ENCODE measurements at regions not wholly inside any gene's neighbourhood (a gene's known extent, or its start where the extent isn't known, plus 50 kb on each side); places are given as distances from the start of the nearest gene placed in this dataset.
"Not testable (repeated sequence)": the region's sequence is repeated elsewhere in the genome, so short reads cannot be mapped to it uniquely, and the experiment has no call there.

DNA sequence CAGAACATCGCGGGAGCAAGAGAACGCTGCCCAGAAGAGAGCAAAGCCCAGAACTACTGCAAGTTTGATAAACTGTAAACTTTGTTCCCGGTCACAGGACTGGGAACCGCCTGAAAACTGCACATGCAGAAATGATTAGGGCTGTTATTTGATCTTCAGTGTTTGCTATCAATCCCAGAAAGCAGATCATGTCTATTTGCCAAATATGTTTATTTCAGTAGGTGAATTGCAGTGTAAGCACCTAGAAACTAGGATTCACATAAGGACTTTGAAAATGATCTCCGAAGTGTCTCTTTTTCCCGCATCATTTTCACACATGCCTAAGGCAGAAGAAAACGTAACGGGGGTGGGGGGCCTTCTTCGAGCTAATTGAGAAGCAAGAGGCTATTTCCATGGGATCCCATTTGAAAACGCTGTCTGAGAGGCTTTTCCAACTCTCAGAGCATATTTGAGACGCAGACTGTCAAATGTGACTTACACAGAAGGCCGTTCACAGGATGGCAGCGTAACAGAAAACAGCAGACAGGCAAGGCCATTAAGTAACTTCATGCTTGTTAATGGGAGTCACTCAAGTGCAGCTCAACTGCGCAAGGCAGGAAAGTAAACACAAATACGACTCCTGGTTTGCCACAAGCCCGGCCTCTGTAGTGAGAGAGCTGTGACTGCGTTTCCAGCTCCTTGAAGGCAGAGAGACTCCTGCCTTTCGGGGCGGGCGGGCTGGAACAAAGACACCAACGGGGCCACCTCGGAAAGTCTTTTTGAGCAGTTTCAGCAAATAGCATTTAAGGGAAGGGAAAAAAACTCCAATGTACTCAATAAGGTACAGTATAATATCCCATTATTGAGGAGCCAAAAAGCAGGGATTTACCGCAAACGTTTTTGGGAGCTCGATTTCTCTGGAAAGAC lies 144.7 kb upstream of the ZNF217 start:
- no peak for DNase-seq

DNA sequence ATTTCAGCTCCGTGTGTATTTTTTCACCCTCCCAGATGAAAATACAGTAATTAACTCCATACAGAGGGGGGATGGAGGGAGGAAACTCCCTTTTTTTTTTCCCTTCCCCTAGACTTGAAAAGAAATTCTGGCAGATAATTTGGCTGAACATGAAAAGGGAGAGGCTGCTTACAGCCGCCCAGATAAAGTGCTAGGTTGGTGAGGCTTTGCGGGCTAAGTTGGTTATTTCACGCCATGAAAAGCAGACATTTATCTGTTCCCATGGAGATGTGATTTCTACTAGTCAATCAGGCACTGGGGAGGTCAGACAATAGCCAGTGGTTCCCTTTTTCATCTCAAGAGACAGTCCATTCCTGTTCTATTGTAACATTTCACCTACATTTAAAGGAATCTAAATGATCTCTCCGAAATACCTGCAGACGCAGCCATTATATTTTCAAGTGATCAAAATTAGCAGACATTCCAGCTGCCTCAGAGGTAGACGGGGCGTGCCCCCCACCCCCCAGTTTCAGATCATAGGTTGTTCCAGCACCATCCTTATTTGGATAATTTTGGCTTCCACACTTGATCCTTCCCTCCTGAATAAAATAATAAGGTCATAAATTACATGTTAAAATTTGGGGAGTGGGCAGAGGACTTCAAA lies 143.9 kb upstream of the ZNF217 start:
- no peak for DNase-seq

DNA sequence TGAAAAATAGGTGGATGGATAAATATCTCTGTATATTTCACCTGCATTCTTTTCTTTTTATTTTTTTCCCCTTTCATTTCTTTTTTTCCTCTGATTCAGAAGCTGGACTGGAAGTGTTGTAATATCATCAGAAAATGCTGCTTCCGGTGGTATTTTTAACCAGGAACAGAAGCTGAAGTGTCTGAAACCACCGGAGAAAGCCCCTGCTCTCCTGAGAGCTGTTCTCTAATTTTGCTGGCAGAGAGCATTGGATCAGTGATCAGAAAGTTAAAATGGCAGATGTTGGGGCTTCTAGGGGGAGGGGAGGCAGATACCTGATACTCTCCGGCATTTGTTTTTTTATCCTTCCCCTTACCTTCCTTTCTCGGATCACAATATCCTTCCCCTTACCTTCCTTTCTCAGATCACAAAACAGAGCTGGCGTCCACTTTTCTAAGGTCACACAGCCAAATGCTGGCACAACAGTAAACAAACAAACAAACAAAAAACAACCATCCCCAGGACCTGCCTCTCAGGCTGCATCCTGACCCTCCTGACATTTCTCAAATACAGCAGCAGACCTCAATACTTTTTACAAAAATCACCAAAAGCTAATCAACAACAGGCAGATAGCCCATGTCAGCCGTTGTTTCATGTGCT lies 143.2 kb upstream of the ZNF217 start:
- DNase-seq: no peak

DNA sequence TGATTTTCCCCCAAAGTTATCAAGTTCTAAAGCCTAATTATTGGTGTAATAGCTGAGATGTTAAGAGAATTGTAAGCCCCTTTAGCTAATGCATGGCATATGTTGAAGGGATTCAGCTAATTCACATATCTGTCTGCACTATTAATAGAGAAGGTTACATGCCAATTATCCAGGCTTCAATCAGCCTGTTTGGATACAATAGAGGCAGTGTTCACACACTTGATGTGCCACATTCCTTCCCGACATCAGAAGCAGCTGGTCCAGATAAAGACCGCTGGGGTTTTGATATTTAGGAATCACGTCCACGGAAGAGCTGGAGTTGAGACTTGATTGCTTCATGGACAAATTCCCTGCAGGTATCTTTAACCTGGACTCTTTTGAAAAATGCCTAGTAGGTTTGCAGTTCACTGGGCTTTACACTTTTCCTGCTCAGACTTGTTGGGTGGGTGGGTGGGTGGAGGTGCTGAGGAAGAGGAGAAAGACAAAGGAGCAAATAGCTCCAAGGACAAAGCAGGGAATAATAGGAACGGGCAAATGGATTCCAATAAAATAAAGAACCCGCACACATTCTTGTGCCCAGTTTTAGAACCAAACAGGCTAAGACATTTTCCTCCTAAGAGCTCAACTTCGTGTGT lies 142.6 kb upstream of the ZNF217 start:
- no peak for DNase-seq

DNA sequence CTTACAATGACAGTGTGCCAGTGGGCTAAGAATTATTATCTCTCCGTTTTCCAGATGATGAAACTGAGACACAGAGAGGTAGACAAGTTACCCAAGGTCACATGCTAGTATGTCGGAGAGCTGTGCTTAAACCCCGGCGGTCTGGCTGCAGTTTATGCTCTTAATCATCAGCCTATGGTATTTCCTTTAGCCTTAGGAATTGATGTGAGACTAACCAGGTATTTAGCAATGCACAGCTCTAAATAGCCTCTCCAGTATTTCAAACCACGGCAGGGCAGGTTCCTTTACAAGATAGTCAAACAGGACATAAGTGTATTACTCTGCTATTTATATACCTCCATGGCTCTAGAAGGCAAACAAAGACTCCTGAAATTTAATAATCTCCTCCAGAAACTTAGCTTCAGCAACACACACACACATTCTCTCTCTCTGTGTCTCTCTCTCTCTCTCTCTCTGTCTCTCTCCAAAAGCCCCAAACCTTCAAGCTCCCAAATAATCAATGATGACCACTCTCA lies 142.0 kb upstream of the ZNF217 start:
- DNase-seq: no peak

DNA sequence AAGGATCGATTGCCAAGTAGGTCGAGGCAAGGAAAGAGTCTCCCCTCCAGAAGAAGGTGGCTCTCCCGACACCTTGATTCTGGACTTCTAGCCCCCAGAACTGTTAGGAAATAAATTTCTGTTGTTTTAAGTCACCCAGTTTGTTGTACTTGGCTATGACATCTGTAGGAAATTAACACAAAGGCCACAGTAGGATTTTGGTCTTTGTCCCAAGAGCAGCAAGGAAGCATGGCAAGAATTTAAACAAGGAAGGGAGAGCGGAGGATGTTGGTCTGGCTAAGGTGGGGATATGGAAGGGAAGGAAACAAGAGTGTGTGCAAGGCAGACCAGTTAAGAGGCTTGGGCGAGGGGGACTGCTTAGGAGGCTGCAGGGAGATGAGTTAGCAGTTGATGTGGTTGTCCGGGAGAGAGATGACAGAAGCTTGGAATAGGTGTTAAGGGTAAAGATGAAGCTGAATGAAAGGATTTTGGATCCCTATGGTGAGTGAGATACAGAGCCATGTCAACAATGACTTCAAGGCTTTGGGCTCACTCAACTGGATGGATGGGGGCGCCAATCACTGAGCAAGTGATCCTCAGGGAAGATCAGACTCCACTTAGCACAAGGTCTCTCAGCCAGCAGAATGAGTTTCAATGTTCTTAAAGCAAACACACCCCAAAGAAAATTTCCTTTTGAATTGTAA lies 140.5 kb upstream of the ZNF217 start:
- no peak for DNase-seq

DNA sequence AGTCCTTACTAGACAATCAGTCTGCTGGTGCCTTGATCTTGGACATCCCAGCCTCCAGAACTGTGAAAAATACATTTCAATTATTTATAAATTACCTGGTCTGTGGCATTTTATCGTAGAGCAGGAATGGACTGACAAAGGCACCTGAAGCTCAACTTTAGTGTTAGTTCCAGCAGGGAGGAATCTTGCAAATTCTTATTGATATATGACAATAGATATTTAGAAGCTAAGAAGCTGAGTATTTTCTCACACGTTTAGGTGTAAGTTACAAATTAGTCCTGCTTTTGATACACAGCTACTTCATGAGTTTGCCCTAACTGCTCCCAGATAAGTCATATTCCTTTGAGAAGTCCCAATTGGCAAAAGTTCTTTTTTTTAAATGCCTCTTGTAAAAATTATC lies 138.0 kb upstream of the ZNF217 start:
- no peak for DNase-seq

DNA sequence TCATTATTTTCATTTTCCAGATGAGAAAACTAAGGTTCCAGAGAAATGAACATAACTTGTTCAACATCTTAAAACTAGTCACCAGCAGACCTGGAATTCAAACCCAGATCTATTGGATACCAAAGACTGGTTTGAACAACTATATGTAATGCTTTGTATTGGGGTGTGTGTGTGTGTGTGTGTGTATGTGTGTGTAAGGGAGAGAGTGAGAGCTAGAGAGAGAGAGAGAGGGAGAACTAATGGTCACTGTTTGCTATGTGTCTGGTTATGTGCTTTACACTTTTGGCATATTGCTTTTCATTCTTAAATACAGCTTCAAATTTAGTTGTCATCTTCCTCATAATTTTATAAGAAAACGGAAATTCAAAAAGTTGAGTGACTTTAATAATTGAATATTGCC lies 134.7 kb upstream of the ZNF217 start:
- no peak for DNase-seq

DNA sequence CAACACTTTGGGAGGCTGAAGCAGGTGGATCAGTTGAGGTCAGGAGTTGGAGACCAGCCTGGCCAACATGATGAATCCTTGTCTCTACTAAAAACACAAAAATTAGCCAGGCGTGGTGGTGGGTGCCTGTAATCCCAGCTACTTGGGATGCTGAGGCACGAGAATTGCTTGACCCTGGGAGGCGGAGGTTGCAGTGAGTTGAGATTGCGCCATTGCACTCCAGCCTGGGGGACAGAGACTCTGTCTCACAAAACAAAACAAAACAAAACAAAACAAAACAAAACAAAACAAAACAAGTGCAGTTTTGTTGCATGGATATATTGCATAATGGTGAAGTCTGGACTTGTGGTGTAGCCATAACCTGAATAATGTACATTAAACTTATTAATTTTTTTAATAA lies 133.6 kb upstream of the ZNF217 start:
- not testable (repeated sequence) for DNase-seq

DNA sequence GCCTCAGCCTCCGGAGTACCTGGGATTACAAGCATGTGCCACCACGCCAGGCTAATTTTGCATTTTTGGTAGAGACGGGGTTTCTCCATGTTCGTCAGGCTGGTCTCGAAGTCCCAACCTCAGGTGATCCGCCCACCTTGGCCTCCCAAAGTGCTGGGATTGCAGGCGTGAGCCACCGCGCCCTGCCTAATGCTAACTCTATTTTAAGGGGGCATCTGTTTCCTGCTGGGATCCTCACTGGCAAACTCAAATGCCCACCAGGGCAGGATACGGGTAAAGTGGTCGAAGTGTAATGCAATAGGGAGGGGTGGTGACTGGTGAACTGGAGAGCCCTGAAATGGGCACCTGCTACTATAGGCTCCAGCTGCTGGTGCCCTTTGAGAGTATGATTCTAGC lies 131.9 kb upstream of the ZNF217 start:
- DNase-seq: no peak

DNA sequence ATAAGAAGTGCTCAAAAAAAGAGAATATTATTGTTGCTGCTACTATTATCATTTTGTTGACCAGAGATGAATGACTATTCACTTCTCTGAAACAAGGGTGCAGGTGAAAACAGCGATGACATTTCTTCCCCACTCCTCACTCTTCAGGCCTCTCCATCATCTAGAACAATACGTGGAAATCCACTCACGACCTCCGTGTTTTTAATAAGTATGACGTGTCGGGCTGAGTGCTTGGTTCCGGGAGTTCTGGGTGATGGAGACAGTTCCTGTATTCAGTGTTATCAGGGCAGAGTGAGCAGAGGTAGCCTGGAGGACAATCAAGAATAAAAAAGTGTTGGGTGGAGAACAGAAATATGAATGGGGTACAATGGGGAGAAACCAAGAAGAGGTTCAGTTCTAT lies 130.0 kb upstream of the ZNF217 start:
- DNase-seq: no peak

DNA sequence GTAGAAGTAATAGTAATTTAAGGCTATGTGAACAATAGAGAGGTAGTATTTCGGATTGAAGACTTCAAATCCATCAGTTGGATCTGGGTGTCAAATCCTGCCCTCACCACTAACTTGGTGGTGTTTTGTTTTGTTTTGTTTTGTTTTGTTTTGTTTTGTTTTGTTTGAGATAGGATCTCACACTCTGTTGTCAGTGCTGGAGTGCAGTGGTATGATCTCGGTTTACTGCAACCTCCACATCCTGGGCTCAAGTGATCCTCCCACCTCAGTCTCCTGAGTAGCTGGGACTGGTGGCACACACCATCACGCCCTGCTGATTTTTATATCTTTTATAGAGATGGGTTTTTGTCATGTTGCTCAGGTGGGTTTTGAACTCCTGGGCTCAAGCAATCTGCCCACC lies 129.4 kb upstream of the ZNF217 start:
- no peak for DNase-seq

DNA sequence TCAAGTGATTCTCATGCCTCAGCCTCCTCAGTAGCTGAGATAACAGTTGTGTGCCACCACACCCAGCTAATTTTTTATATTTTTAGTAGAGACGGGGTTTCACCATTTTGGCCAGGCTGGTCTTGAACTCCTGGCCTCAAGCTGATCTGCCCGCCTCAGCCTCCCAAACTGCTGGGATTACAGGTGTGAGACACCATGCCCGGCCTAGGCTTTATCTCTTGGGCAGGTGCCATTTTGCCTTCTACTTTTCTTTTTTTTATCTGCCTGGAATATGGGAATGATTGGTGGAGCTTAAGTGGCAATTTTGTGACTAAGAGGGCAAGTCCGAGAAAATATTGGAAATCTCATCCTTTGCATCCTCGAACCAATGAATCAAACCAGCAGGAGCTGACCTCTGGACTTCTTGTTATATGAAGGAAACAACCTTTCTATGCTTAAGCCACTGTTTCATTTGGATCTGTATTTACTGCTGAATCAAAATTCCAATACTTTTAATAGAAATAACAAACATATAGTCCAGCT lies 128.9 kb upstream of the ZNF217 start:
- no peak for DNase-seq

DNA sequence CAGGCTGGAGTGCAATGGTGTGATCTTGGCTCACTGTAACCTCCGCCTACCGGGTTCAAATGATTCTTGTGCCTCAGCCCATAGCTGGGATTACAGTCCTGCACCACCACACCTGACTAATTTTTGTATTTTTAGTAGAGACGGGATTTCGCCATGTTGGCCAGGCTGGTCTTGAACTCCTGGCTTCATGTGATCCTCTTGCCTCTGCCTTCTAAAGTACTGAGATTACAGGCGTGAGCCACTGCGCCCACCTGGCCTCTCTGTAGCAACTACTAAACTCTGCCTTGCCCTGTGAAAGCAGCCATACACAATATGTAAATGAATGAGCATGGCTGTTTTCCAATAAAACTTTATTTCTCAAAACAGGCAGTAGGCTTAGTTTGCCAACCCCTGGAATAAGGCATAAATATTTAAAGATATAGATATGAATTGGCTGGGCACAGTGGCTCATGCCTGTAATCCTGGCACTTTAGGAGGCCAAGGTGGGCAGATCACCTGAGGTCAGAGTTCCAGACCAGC lies 127.9 kb upstream of the ZNF217 start:
- not testable (repeated sequence) for DNase-seq

DNA sequence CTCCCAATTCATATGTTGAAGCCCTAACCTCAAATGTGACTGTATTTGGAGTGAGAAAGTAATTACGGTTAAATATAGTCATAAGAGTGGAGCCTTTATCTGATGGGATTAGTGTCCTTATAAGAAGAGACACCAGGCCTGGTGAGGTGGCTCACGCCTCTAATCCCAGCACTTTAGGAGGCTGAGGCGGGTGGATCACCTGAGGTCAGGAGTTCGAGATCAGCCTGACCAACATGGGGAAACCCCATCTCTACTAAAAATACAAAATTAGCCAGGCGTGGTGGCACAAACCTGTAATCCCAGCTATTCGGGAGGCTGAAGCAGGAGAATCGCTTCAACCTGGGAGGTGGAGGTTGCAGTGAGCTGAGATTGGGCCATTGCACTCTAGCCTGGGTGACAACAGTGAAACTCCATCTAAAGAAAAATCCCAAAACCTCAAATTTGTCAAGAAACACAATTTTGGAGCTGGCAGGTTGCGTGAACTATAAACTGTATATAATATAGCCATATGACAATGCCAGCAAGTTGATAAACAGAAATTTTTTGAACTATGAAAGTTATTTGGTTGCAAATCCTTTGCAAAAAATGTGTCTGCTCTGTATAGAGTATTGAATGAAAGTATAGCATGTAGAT lies 125.6 kb upstream of the ZNF217 start:
- not testable (repeated sequence) for DNase-seq

DNA sequence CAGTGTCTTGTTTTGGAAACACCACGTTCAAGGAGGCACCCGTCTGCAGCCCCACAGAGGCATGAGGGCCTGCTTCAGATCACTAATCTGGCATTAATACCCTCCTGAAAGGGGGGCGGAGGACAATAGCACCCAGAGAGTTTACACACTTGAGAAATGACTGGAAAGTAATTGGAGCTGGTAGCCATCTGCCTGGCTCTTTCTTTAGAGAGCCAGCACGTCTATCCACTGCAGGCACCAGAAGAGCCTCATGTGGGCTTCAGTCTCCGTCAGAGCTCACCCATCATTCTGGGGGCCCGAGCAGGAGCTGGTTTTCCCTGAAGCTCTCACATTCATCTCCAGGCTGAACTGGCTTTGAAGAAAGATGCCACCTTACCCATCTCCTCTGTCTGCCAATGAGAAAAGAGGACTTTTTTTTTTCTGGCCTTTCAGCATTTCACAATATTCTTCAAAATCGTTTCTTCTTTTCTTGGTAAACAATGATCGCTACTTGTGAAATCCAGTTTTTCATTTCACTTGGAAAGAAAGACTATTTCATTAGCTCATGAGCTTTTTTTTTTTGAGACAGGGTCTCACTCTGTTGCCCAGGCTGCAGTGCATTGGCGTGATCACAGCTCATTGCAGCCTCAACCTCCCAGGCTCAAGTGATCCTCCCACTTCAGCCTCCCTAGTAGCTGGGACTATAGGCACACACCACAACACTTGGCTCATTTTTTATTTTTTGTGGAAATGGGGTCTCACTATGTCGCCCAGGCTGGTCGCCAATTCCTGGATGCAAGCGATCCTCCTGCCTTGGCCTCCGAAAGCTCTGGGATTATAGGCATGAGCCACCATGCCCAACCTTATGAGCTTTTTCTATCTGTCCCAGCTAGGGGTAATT lies 124.7 kb upstream of the ZNF217 start:
- DNase-seq: no peak

DNA sequence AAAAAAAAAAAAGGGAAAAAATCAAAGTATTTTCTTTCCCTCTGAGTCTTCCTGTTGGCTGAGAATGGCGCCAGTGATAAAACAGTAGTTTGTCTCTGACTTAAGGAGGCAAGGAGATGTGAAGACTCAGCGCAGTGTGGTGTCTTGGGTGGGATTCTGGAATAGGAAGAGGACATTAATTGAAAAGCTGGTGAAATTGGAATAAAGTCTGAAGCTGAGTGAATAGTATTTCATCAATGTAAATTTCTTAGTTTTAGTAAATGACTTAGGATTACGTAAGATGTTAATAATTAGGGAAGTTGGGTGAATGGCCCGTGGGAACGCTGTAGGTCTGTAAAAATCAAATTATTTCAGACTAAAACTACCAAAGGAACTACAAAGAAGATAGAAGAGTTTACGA lies 122.8 kb upstream of the ZNF217 start:
- no peak for DNase-seq

DNA sequence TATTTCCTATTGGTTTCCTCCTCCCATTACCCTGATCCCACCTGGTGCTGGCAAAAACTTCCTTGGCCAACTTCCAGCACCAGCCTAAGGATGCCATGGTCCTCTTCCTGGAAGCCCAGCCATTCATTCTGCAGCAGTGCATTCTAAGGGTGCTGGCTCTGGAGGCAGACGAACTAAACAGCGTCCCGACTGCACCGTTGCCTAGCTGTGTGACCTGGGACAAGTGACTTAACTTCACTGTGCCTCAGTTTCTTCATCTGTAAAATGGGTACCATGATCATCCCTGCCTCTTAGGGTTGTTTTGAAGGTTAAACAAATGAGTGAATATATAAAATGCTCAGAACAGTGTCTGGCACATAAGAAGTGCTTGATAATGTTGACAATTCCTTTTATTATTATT lies 120.9 kb upstream of the ZNF217 start:
- no peak for DNase-seq

DNA sequence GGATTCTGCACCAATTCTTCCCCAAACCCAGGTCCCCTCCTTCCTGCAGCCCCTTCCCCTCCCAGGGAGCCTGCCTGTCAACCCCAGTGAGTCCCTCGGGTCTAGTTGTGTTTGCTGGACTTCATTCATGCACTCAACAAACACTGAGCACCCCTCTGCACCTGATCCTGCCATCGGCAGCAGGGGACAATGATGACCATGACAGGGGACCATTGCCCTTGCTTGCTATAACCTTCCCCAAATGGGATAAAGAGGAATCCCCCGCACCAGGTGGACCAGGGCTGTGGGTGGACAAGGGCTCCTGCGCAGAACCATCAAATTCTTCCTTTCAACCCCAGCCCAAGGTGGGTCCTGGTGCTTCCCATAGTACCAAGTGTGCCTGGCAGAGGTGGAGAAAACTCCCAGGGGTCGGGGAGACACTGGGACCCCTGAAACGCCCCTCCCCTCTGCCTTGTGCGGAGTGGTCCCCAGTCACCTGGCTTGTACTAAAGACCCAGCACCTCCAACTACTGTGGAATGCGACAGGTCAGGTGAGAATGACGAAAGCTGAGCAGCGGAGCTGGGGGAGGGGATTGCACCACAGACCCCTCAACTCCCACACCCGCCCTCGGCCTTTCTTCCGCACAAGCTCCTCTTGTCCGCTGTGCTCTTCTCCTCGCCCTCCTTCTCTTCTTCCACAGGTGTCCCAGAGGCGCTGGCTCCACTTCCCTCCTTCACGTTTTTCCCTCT lies 119.9 kb upstream of the ZNF217 start:
- DNase-seq: no peak
